OCI-LY7 (cell line): ENCODE measurements at regions not wholly inside any gene's neighbourhood (a gene's known extent, or its start where the extent isn't known, plus 50 kb on each side); places are given as distances from the start of the nearest gene placed in this dataset.

Experiments
- BruUV-seq: library from RNA; stranded (reverse); fragments of 400-500 nt; replicated peaks from 2 replicates; lab custom pipeline; 2021; lab: Mats Ljungman, UMichigan
- CTCF ChIA-PET: fragments of 300-600 bp; sonication (Branson Sonifier 250); formaldehyde crosslinking; loops from one replicate; lab custom pipeline; 2022; ENCODE audit warnings: antibody characterized with exemption; ENCODE audit not compliant: unreplicated experiment; lab: Charles Lee
- POLR2A ChIA-PET: fragments of 300-600 bp; sonication (Branson Sonifier 250); formaldehyde crosslinking; loops from one replicate; lab custom pipeline; 2022; ENCODE audit warnings: antibody characterized with exemption; lab: Charles Lee
- DNase-seq: peaks from one replicate; pipeline ENCODE4 v3.0.0-alpha.2; 2015; ENCODE audit warnings: low spot score
- H2AFZ ChIP-seq: fragments of 200-600 bp; sonication (generic), shearing (Covaris generic); 2 replicates; pipeline ENCODE4 v1.6.1; 2014; ENCODE audit warnings: mild to moderate bottlenecking, antibody characterized with exemption, low read length, moderate library complexity
- H3K27ac ChIP-seq: fragments of 200-600 bp; sonication (generic); 2 replicates; pipeline ENCODE4 v1.5.1; 2014; ENCODE audit warnings: mixed run types, low read depth, mild to moderate bottlenecking, moderate library complexity, low read length, inconsistent platforms; ENCODE audit not compliant: poor library complexity, severe bottlenecking
- H3K36me3 ChIP-seq: fragments of 200-600 bp; sonication (generic); 2 replicates; pipeline ENCODE4 v1.6.1; 2014; ENCODE audit warnings: mild to moderate bottlenecking, antibody characterized with exemption, low read length, moderate library complexity, mixed read lengths; ENCODE audit not compliant: insufficient read depth
- H3K4me1 ChIP-seq: fragments of 200-600 bp; sonication (generic); 2 replicates; pipeline ENCODE4 v1.5.1; 2014; ENCODE audit warnings: mild to moderate bottlenecking, low read length; ENCODE audit not compliant: insufficient read depth, poor library complexity, severe bottlenecking
- H3K4me2 ChIP-seq: fragments of 200-600 bp; sonication (generic); 2 replicates; pipeline ENCODE4 v1.6.1; 2014; ENCODE audit warnings: mild to moderate bottlenecking, low read length
- H3K4me3 ChIP-seq: fragments of 200-600 bp; sonication (generic); 2 replicates; pipeline ENCODE4 v1.5.1; 2014; ENCODE audit warnings: mild to moderate bottlenecking, low read depth, low read length; ENCODE audit not compliant: poor library complexity, severe bottlenecking
- H3K79me2 ChIP-seq: fragments of 200-600 bp; sonication (generic); 2 replicates; pipeline ENCODE4 v1.6.1; 2016; ENCODE audit warnings: low read depth, mild to moderate bottlenecking, low read length, moderate library complexity, mixed read lengths; ENCODE audit not compliant: insufficient read depth
- H3K9me2 ChIP-seq: fragments of 200-600 bp; sonication (generic); 2 replicates; pipeline ENCODE4 v1.6.1; 2016; ENCODE audit warnings: mild to moderate bottlenecking, low read length, mixed read lengths; ENCODE audit not compliant: insufficient read depth
- H3K9me3 ChIP-seq: fragments of 200-600 bp; sonication (generic); 2 replicates; pipeline ENCODE4 v1.6.1; 2014; ENCODE audit warnings: mild to moderate bottlenecking, mixed run types, low read length, mixed read lengths
- H4K20me1 ChIP-seq: fragments of 200-600 bp; sonication (generic); 2 replicates; pipeline ENCODE4 v1.6.1; 2014; ENCODE audit warnings: mild to moderate bottlenecking, antibody characterized with exemption, low read length, moderate library complexity, mixed read lengths; ENCODE audit not compliant: insufficient read depth
- CTCF ChIP-seq: fragments of 200-600 bp; sonication (generic); conservative IDR thresholded peaks from 2 replicates; pipeline ENCODE4 v1.5.1; 2014; ENCODE audit warnings: mild to moderate bottlenecking, antibody characterized with exemption, low read length, moderate library complexity, mixed read lengths
- EZH2phosphoT487 ChIP-seq: fragments of 200-600 bp; sonication (generic); IDR thresholded peaks from 2 replicates; pipeline ENCODE4 v1.6.1; 2018; ENCODE audit warnings: low read depth, borderline replicate concordance, mild to moderate bottlenecking, mixed run types, antibody characterized with exemption, low read length, moderate library complexity, mixed read lengths
- intact Hi-C: fragments of 100-400 bp; cut with micrococcal nuclease; formaldehyde crosslinking; loops from one replicate; pipeline ENCODE4 v1.10.0; 2022; ENCODE audit not compliant: unreplicated experiment

GRCh38 chr1:99082366-99082765, 77.7 kb upstream of the PLPPR5 start:
- intact Hi-C loops = no loop called here
- Histone ChIP-seq H3K4me2 (no peak overlapping the region), H3K4me1 (no peaks in the 10 kb centered on the region), H3K4me3 (no peak overlapping the region), H4K20me1 (no peaks in the 10 kb centered on the region), H3K36me3 (no peaks in the 10 kb centered on the region), H3K27ac (no peak overlapping the region), H2AFZ (no peak overlapping the region), H3K9me3 (no peaks in the 10 kb centered on the region), H3K9me2 (no peaks in the 10 kb centered on the region), H3K79me2 (no peaks in the 10 kb centered on the region)
- no TSS peak for BruUV-seq
- TF ChIP-seq CTCF (no peak), EZH2phosphoT487 (no peak)
- DNase-seq = no peak
- POLR2A ChIA-PET = interaction anchor here (0.6 kb wide), 1 partner anchor 73 kb away, joined by 3 read pairs; no protein-coding TSS in a partner anchor
- CTCF ChIA-PET = no interaction called here

- H3K4me2 ChIP-seq = no peak overlapping the region
- H3K4me3 ChIP-seq = no peak overlapping the region
- no peak overlapping the region for H3K27ac ChIP-seq
- ChIA-PET CTCF (no interaction called here), POLR2A (no interaction called here)
- H3K9me3 ChIP-seq = no peaks in the 10 kb centered on the region
- no peaks in the 10 kb centered on the region for H3K79me2 ChIP-seq
- H3K4me1 ChIP-seq = no peaks in the 10 kb centered on the region
- H3K36me3 ChIP-seq = no peaks in the 10 kb centered on the region
- BruUV-seq = no TSS peak
- H2AFZ ChIP-seq = no peak overlapping the region
- H4K20me1 ChIP-seq = no peaks in the 10 kb centered on the region
- no peak for DNase-seq
- intact Hi-C loops = no loop called here
- no peaks in the 10 kb centered on the region for H3K9me2 ChIP-seq
- no peak for TF ChIP-seq CTCF
- TF ChIP-seq EZH2phosphoT487 = no peak
Measured at GRCh38 chr1:99083338-99083737, 78.7 kb upstream of the PLPPR5 start.

GRCh38 chr1:99084562-99084961, 79.9 kb upstream of the PLPPR5 start:
- no peaks in the 10 kb centered on the region for H3K9me3 ChIP-seq
- intact Hi-C loops = no loop called here
- no peaks in the 10 kb centered on the region for H4K20me1 ChIP-seq
- no TSS peak for BruUV-seq
- H3K27ac ChIP-seq = no peak overlapping the region
- POLR2A ChIA-PET = no interaction called here
- no peaks in the 10 kb centered on the region for H3K79me2 ChIP-seq
- CTCF ChIA-PET = no interaction called here
- no peak overlapping the region for H3K4me2 ChIP-seq
- H3K4me1 ChIP-seq = no peaks in the 10 kb centered on the region
- H3K4me3 ChIP-seq = no peak overlapping the region
- no peak overlapping the region for H2AFZ ChIP-seq
- no peak for DNase-seq
- TF ChIP-seq CTCF = no peak
- no peak for TF ChIP-seq EZH2phosphoT487
- H3K9me2 ChIP-seq = no peaks in the 10 kb centered on the region
- H3K36me3 ChIP-seq = no peaks in the 10 kb centered on the region
